ENCODE measurements at regions not wholly inside any gene's neighbourhood (a gene's known extent, or its start where the extent isn't known, plus 50 kb on each side); places are given as distances from the start of the nearest gene placed in this dataset.

GRCh38 chr1:56068210-56068609 lies 511.2 kb downstream of the PLPP3 start:
- 80 to 94% (median 89%) methylated on average over 6 of the region's 6 CpGs for WGBS, 5 donors
- Histone ChIP-seq H3K27ac (no peak overlapping the region), H3K36me3 (no peaks in the 10 kb centered on the region), H3K4me3 (no peak overlapping the region), H3K27me3 (replicated peaks in 1 of 7) (no peaks in the 10 kb centered on the region), H3K4me1 (no peaks in the 10 kb centered on the region), H3K9me3 (no peaks in the 10 kb centered on the region)
- no peak for DNase-seq
- TF ChIP-seq CTCF (IDR thresholded peaks at IDR 0.05 in 8 of 11, conservative IDR thresholded peaks at IDR 0.05 in 3 of 11) (no peak), POLR2A (IDR thresholded peaks at IDR 0.05) (no peak), POLR2AphosphoS5 (IDR thresholded peaks at IDR 0.05) (no peak)
- intact Hi-C loops (cut with DNase I; ENCODE audit: low total_unique reads) = no loop called here

- WGBS, 5 donors = 59 to 80% (median 70%) methylated on average over 3 of the region's 3 CpGs
- Histone ChIP-seq H3K4me3 (no peak overlapping the region), H3K27ac (no peak overlapping the region), H3K9me3 (no peaks in the 10 kb centered on the region), H3K4me1 (no peaks in the 10 kb centered on the region), H3K36me3 (no peaks in the 10 kb centered on the region), H3K27me3 (replicated peaks in 1 of 7) (no peaks in the 10 kb centered on the region)
- intact Hi-C loops (cut with DNase I; ENCODE audit: low total_unique reads) = no loop called here
- no peak for DNase-seq
- TF ChIP-seq CTCF (IDR thresholded peaks at IDR 0.05 in 8 of 11, conservative IDR thresholded peaks at IDR 0.05 in 3 of 11) = no peak
- no peak for TF ChIP-seq POLR2AphosphoS5 (IDR thresholded peaks at IDR 0.05)
- TF ChIP-seq POLR2A (IDR thresholded peaks at IDR 0.05) = no peak
Observed at GRCh38 chr1:56065729-56066128, 513.6 kb downstream of the PLPP3 start.

- no peak overlapping the region for H3K4me3 ChIP-seq
- H3K27me3 ChIP-seq (replicated peaks in 1 of 7) = no peaks in the 10 kb centered on the region
- WGBS, 5 donors = 90 to 97% (median 94%) methylated on average over 3 of the region's 3 CpGs
- TF ChIP-seq POLR2AphosphoS5 (IDR thresholded peaks at IDR 0.05) = no peak
- no peak for TF ChIP-seq POLR2A (IDR thresholded peaks at IDR 0.05)
- no peak for TF ChIP-seq CTCF (IDR thresholded peaks at IDR 0.05 in 8 of 11, conservative IDR thresholded peaks at IDR 0.05 in 3 of 11)
- H3K27ac ChIP-seq = no peak overlapping the region
- no peaks in the 10 kb centered on the region for H3K9me3 ChIP-seq
- no peaks in the 10 kb centered on the region for H3K4me1 ChIP-seq
- no peaks in the 10 kb centered on the region for H3K36me3 ChIP-seq
- intact Hi-C loops (cut with DNase I; ENCODE audit: low total_unique reads) = no loop called here
- DNase-seq = no peak
Observed at GRCh38 chr1:56064705-56065104, 514.7 kb downstream of the PLPP3 start.

GRCh38 chr1:56063461-56063860 lies 515.9 kb downstream of the PLPP3 start:
- Histone ChIP-seq H3K36me3 (no peaks in the 10 kb centered on the region), H3K9me3 (no peaks in the 10 kb centered on the region), H3K4me1 (no peaks in the 10 kb centered on the region), H3K27ac (no peak overlapping the region), H3K27me3 (replicated peaks in 1 of 7) (no peaks in the 10 kb centered on the region), H3K4me3 (no peak overlapping the region)
- intact Hi-C loops (cut with DNase I; ENCODE audit: low total_unique reads) = no loop called here
- TF ChIP-seq POLR2AphosphoS5 (IDR thresholded peaks at IDR 0.05) (no peak), POLR2A (IDR thresholded peaks at IDR 0.05) (no peak), CTCF (IDR thresholded peaks at IDR 0.05 in 8 of 11, conservative IDR thresholded peaks at IDR 0.05 in 3 of 11) (no peak)
- DNase-seq = no peak
- WGBS, 5 donors = 89 to 98% (median 95%) methylated on average over 4 of the region's 4 CpGs
